HG03280 (cell line): ENCODE measurements at regions not wholly inside any gene's neighbourhood (a gene's known extent, or its start where the extent isn't known, plus 50 kb on each side); places are given as distances from the start of the nearest gene placed in this dataset.

ENCODE experiments used
- ATAC-seq: cut with Tn5 transposase; IDR thresholded peaks from one replicate; pipeline ENCODE4 v1.9.1; 2021; ENCODE audit warnings: mild to moderate bottlenecking, moderate library complexity; ENCODE audit not compliant: unreplicated experiment

GRCh38 chr13:33372251-33372919 lies 86.8 kb upstream of the STARD13 start:
- ATAC-seq = no peak

GRCh38 chr13:33373624-33374023 lies 88.1 kb upstream of the STARD13 start:
- ATAC-seq = no peak

GRCh38 chr13:33375421-33375820 lies 89.9 kb upstream of the STARD13 start:
- no peak for ATAC-seq

GRCh38 chr13:33376212-33376611 lies 90.7 kb upstream of the STARD13 start:
- no peak for ATAC-seq

- ATAC-seq = no peak
These were observed 91.9 kb upstream of the STARD13 start for GRCh38 chr13:33377411-33377810.

GRCh38 chr13:33377825-33378224 lies 92.3 kb upstream of the STARD13 start:
- no peak for ATAC-seq

- no peak for ATAC-seq
These were observed 94.1 kb upstream of the STARD13 start for GRCh38 chr13:33379608-33380007.

- ATAC-seq = no peak
These were observed 95.0 kb upstream of the STARD13 start for GRCh38 chr13:33380487-33381079.

- ATAC-seq = no peak
These were observed 95.6 kb upstream of the STARD13 start for GRCh38 chr13:33381180-33381579.

- ATAC-seq = no peak
These were observed 96.4 kb upstream of the STARD13 start for GRCh38 chr13:33381906-33382305.

- ATAC-seq = no peak
These were observed 98.4 kb upstream of the STARD13 start for GRCh38 chr13:33383724-33384577.

GRCh38 chr13:33388286-33388998 lies 102.9 kb upstream of the STARD13 start:
- no peak for ATAC-seq

- ATAC-seq = no peak
These were observed 107.3 kb upstream of the STARD13 start for GRCh38 chr13:33392794-33393405.

- no peak for ATAC-seq
These were observed 108.9 kb upstream of the STARD13 start for GRCh38 chr13:33394294-33394932.

- no peak for ATAC-seq
These were observed 115.7 kb upstream of the STARD13 start for GRCh38 chr13:33401238-33401637.

- no peak for ATAC-seq
These were observed 117.4 kb upstream of the STARD13 start for GRCh38 chr13:33402975-33403374.

GRCh38 chr13:33403807-33404362 lies 118.3 kb upstream of the STARD13 start:
- no peak for ATAC-seq

GRCh38 chr13:33405371-33405770 lies 119.8 kb upstream of the STARD13 start:
- ATAC-seq = no peak

GRCh38 chr13:33409673-33410510 lies 124.3 kb upstream of the STARD13 start:
- no peak for ATAC-seq
